T-cell (primary cell): ENCODE measurements at regions not wholly inside any gene's neighbourhood (a gene's known extent, or its start where the extent isn't known, plus 50 kb on each side); places are given as distances from the start of the nearest gene placed in this dataset.
"Not testable (repeated sequence)": the region's sequence is repeated elsewhere in the genome, so short reads cannot be mapped to it uniquely, and the experiment has no call there.

Experiments
- ATAC-seq, 4 experiments: fragments of 200-7000 bp in 3 of 4; fragments of 150-1000 bp in 1 of 4; cut with Tn5 transposase; replicated peaks in 1 of 4; 1 replicate in 3 of 4; 2 replicates in 1 of 4; pipeline ENCODE4 v1.10.0; 2021; ENCODE audit warnings: moderate library complexity in 3 of 4, mild to moderate bottlenecking in 2 of 4, moderate number of reproducible peaks in 1 of 4
- CTCF ChIA-PET, 2 donors: fragments of 300-600 bp; sonication (Branson Sonifier 250); formaldehyde crosslinking; loops; one replicate each; lab custom pipeline; 2022; ENCODE audit warnings: antibody characterized with exemption in 2 of 2; lab: Charles Lee
- POLR2A ChIA-PET, 2 donors: fragments of 300-600 bp; sonication (Branson Sonifier 250); formaldehyde crosslinking; loops; one replicate each; lab custom pipeline; 2022; ENCODE audit warnings: antibody characterized with exemption in 2 of 2; lab: Charles Lee
- DNase-seq, 35 experiments: peaks; one replicate each; pipeline versions ENCODE4 v3.0.0 to v3.0.0-alpha.2; 2013 to 2023
- H3K27ac ChIP-seq: one replicate; pipeline ENCODE4 v1.5.1; 2013; ENCODE audit warnings: low read length
- H3K27me3 ChIP-seq, 2 experiments: replicated peaks in 1 of 2; 1 replicate in 1 of 2; 2 replicates in 1 of 2; pipeline versions ENCODE4 v1.6.1 to v1.7.0; 2013; ENCODE audit warnings: low read length in 1 of 2, mixed read lengths in 1 of 2; ENCODE audit not compliant: control insufficient read depth in 2 of 2, insufficient read depth in 2 of 2; ENCODE audit errors: extremely low read depth in 1 of 2
- H3K36me3 ChIP-seq, 2 donors: 1 replicate in 1 of 2; 2 replicates in 1 of 2; pipeline versions ENCODE4 v1.6.1 to v1.7.0; 2013; ENCODE audit warnings: low read length in 1 of 2; ENCODE audit not compliant: control insufficient read depth in 2 of 2, insufficient read depth in 1 of 2; ENCODE audit errors: extremely low read depth in 1 of 2
- H3K4me1 ChIP-seq, 2 experiments: 1 replicate in 1 of 2; 2 replicates in 1 of 2; pipeline versions ENCODE4 v1.6.1 to v1.7.0; 2013; ENCODE audit warnings: low read length in 2 of 2, mixed read lengths in 1 of 2; ENCODE audit not compliant: insufficient read depth in 2 of 2, control insufficient read depth in 1 of 2; ENCODE audit errors: extremely low read depth in 1 of 2
- H3K4me3 ChIP-seq, 2 donors: 1 replicate in 1 of 2; 2 replicates in 1 of 2; pipeline versions ENCODE4 v1.5.1 to v1.7.0; 2013; ENCODE audit warnings: mild to moderate bottlenecking in 2 of 2, low read length in 1 of 2, moderate library complexity in 1 of 2; ENCODE audit not compliant: control insufficient read depth in 1 of 2; ENCODE audit errors: extremely low read depth in 1 of 2
- H3K9me3 ChIP-seq: 2 replicates; pipeline ENCODE4 v1.7.0; 2013
- H3K27ac Mint-ChIP-seq, 2 donors: one replicate each; pipeline ENCODE4 v1.8.0; 2020 to 2021; ENCODE audit warnings: mild to moderate bottlenecking in 2 of 2, mixed read lengths in 2 of 2
- H3K27me3 Mint-ChIP-seq, 2 donors: one replicate each; pipeline ENCODE4 v1.8.0; 2021 to 2022; ENCODE audit warnings: mixed read lengths in 2 of 2
- H3K36me3 Mint-ChIP-seq: one replicate; pipeline ENCODE4 v1.8.0; 2021; ENCODE audit warnings: mixed read lengths
- H3K4me1 Mint-ChIP-seq, 3 donors: one replicate each; pipeline ENCODE4 v1.8.0; 2020 to 2022; ENCODE audit warnings: mixed read lengths in 3 of 3, mild to moderate bottlenecking in 1 of 3
- H3K4me3 Mint-ChIP-seq, 3 donors: one replicate each; pipeline ENCODE4 v1.8.0; 2020 to 2022; ENCODE audit warnings: mild to moderate bottlenecking in 3 of 3, mixed read lengths in 3 of 3, moderate library complexity in 3 of 3
- H3K9me3 Mint-ChIP-seq, 3 donors: one replicate each; pipeline ENCODE4 v1.8.0; 2020 to 2022; ENCODE audit warnings: mixed read lengths in 3 of 3
- WGBS: methylation state at CpG from one replicate; pipeline ENCODE4 v1.1.5; 2013; ENCODE audit warnings: missing lambda C conversion rate; ENCODE audit not compliant: insufficient coverage; 5-methylcytosine and 5-hydroxymethylcytosine counted together

DNA sequence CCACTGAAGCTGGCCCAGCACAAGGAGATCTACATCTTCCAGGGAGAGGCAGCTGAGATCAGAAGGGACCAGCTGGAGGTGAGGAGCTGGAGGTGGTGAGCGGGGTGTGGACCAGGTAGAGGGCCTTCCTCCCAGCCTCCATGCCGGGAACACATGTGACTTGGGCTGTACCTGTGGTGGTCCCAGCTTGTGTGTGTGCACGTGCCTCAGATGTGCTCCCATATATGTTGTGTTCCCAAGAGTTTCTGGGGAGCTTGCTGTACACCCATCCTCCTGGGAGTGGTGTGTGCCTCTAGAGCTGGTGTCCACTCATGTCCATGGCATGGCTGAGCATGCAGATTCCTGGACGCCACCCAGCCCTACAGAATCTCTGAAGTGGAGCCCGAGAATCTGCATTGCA lies 183.7 kb upstream of the AKAP13 start:
- CTCF ChIA-PET, H3K36me3 Mint-ChIP-seq, POLR2A ChIA-PET, H3K9me3 Mint-ChIP-seq, H3K9me3 ChIP-seq, H3K4me3 Mint-ChIP-seq, ATAC-seq, H3K4me3 ChIP-seq, H3K4me1 ChIP-seq, H3K27me3 ChIP-seq, H3K27ac Mint-ChIP-seq, DNase-seq, H3K27ac ChIP-seq, H3K4me1 Mint-ChIP-seq, H3K27me3 Mint-ChIP-seq, H3K36me3 ChIP-seq: not testable (repeated sequence)
- WGBS = no CpG with 5 or more reads among the region's 5 CpGs

- no CpG with 5 or more reads among the region's 5 CpGs for WGBS
- CTCF ChIA-PET, ATAC-seq: not testable (repeated sequence)
Observed at GRCh38 chr15:85197582-85197981, 182.8 kb upstream of the AKAP13 start.

GRCh38 chr15:85198432-85198831 lies 182.0 kb upstream of the AKAP13 start:
- H3K27ac ChIP-seq, H3K36me3 ChIP-seq, H3K27ac Mint-ChIP-seq, H3K9me3 ChIP-seq, ATAC-seq, H3K27me3 Mint-ChIP-seq, H3K4me3 Mint-ChIP-seq, CTCF ChIA-PET, DNase-seq, H3K9me3 Mint-ChIP-seq, H3K4me1 Mint-ChIP-seq, POLR2A ChIA-PET, H3K27me3 ChIP-seq, H3K36me3 Mint-ChIP-seq, H3K4me1 ChIP-seq, H3K4me3 ChIP-seq: not testable (repeated sequence)
- no CpG with 5 or more reads among the region's 13 CpGs for WGBS

More at GRCh38 chr15:85197582-85197981, 182.8 kb upstream of the AKAP13 start:
- H3K4me1 ChIP-seq, H3K27ac Mint-ChIP-seq, H3K36me3 ChIP-seq, H3K4me1 Mint-ChIP-seq, H3K27me3 Mint-ChIP-seq, H3K4me3 Mint-ChIP-seq, H3K27ac ChIP-seq, H3K27me3 ChIP-seq, POLR2A ChIA-PET, H3K36me3 Mint-ChIP-seq, H3K4me3 ChIP-seq, H3K9me3 Mint-ChIP-seq, H3K9me3 ChIP-seq, DNase-seq: not testable (repeated sequence)

- H3K36me3 Mint-ChIP-seq, H3K36me3 ChIP-seq, H3K9me3 Mint-ChIP-seq, CTCF ChIA-PET, H3K9me3 ChIP-seq, H3K4me1 ChIP-seq, H3K27me3 Mint-ChIP-seq, H3K4me1 Mint-ChIP-seq, H3K27me3 ChIP-seq, H3K4me3 ChIP-seq, H3K27ac Mint-ChIP-seq, H3K4me3 Mint-ChIP-seq, H3K27ac ChIP-seq, POLR2A ChIA-PET: not testable (repeated sequence)
- peak in 1 of 35 experiments; percentile 0 for DNase-seq
- no CpG with 5 or more reads among the region's 9 CpGs for WGBS
- ATAC-seq = peak; percentile 87 to 92 (median 90)
Observed at GRCh38 chr15:85200215-85200614, 180.2 kb upstream of the AKAP13 start.

DNA sequence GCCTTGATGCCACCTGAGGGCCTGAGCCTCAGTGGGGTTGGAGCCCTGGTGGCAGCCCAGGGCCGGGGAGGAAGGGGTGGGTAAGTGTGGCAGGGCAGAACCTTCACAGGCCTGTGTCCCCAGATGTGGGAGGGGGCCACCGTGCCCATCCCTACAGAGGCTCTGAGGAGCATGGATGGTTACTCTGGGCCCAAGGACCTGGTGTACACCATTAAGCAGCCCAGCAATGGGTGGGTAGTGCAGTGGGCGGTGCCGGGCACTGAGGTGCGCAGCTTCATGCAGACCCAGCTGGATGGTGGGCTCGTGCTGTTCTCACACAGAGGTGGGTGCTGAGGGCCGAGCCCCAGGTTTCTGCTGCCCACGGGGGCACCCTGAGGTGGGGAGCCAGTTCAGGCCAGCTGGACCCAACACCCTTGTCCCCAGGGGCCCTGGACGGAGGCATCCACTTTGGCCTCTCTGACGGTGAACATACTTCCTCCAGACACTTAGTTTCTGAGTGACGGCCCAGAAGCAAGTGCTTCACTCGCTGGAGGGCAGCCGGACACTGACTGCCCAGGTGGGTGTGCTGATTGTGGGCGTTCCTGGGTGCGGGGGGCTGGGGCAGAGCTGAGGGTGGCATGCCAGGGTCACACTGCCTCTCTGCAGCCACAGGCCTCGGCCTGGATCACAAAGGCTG lies 179.1 kb upstream of the AKAP13 start:
- H3K4me3 ChIP-seq = not testable (repeated sequence)

GRCh38 chr15:85204481-85204880 lies 175.9 kb upstream of the AKAP13 start:
- H3K9me3 Mint-ChIP-seq, H3K9me3 ChIP-seq, H3K27ac ChIP-seq, H3K4me3 Mint-ChIP-seq, H3K4me1 ChIP-seq, H3K36me3 Mint-ChIP-seq, POLR2A ChIA-PET, H3K27me3 Mint-ChIP-seq, DNase-seq, H3K4me3 ChIP-seq, H3K4me1 Mint-ChIP-seq, ATAC-seq, H3K27me3 ChIP-seq, H3K27ac Mint-ChIP-seq, H3K36me3 ChIP-seq, CTCF ChIA-PET: not testable (repeated sequence)
- no CpG with 5 or more reads among the region's 16 CpGs for WGBS

More for the DNA sequence above, 179.1 kb upstream of the AKAP13 start:
- H3K4me1 Mint-ChIP-seq, ATAC-seq, H3K9me3 Mint-ChIP-seq, H3K36me3 ChIP-seq, H3K27me3 Mint-ChIP-seq, H3K27ac Mint-ChIP-seq, CTCF ChIA-PET, H3K27ac ChIP-seq, H3K4me1 ChIP-seq, DNase-seq, H3K36me3 Mint-ChIP-seq, POLR2A ChIA-PET, H3K4me3 Mint-ChIP-seq, H3K27me3 ChIP-seq, H3K9me3 ChIP-seq: not testable (repeated sequence)
- no CpG with 5 or more reads among the region's 16 CpGs for WGBS

DNA sequence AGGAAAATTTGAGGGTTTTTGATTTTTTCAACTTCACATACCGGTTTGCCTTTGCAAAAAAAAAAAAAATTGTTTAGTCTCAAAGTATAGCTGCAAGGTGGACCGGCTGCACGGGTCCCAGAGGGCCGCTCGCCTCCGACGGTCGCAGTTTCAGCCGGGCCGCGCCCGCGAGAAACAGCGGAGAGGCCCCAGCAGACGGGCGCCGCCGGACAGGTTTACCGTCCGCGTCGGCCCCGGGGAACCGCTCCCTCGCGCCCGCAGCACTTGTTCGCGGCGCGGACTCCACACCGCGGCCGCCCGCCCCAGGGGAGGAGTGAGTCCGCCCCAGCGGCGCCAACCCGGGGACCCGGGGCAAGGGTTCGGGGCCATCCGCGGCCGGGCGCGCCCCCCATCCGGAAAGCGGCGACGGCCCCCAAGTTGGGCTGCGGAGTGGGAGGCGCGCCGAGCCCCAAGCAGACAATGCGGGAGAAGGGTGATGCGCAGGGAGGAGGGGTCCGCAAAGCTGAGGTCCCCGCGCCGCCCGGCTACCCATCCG lies 146.5 kb upstream of the AKAP13 start:
- H3K9me3 Mint-ChIP-seq, H3K4me3 Mint-ChIP-seq, H3K27me3 Mint-ChIP-seq, POLR2A ChIA-PET, ATAC-seq, H3K27me3 ChIP-seq, H3K4me1 Mint-ChIP-seq, DNase-seq, H3K4me3 ChIP-seq, H3K36me3 Mint-ChIP-seq, H3K36me3 ChIP-seq, H3K4me1 ChIP-seq, H3K27ac ChIP-seq, CTCF ChIA-PET, H3K9me3 ChIP-seq, H3K27ac Mint-ChIP-seq: not testable (repeated sequence)
- WGBS = no CpG with 5 or more reads among the region's 62 CpGs
